ENCODE measurements at regions not wholly inside any gene's neighbourhood (a gene's known extent, or its start where the extent isn't known, plus 50 kb on each side); places are given as distances from the start of the nearest gene placed in this dataset.

DNA sequence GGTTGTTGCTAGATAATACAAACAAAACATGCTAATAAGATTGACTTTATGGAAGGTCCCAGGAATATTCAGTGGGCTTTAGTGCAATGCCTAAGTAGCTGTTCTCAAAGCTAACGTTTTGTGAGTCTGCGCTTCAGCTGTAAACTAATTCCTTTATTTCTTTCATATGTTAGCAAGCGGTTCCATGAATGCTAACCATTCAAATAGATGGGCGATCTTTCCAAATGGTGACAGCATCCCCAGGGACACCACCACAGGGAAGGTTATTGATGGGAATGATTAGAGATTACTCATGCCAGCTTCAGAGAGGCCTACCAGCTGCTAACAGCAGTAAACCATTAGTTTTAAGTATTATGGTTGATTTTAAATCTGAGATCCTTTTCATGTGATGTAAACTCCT is 405.7 kb upstream of the MCTP2 start:
- Histone ChIP-seq H3K27ac (ENCODE audit: low read length) (no peak overlapping the region), H2AFZ (ENCODE audit: low read depth, low read length) (no peak overlapping the region), H3K79me2 (ENCODE audit: insufficient read depth, low read length) (no peaks in the 10 kb centered on the region), H3K36me3 (ENCODE audit: insufficient read depth, low read length) (no peaks in the 10 kb centered on the region), H3K4me2 (ENCODE audit: insufficient read depth, low read length) (no peak overlapping the region), H4K20me1 (ENCODE audit: insufficient read depth, low read length) (no peaks in the 10 kb centered on the region), H3K4me3 (ENCODE audit: low read depth in 1 of 2, low read length in 2 of 2) (no peak overlapping the region), H3K9ac (ENCODE audit: low read depth, low read length) (no peak overlapping the region), H3K4me1 (ENCODE audit: insufficient read depth, low read length) (no peaks in the 10 kb centered on the region), H3K27me3 (ENCODE audit: insufficient read depth, low read length, poor library complexity) (no peaks in the 10 kb centered on the region), H3K9me3 (ENCODE audit: insufficient read depth, low read length, severe bottlenecking) (no peaks in the 10 kb centered on the region)
- no peak for DNase-seq
- TF ChIP-seq, protein P1, sequence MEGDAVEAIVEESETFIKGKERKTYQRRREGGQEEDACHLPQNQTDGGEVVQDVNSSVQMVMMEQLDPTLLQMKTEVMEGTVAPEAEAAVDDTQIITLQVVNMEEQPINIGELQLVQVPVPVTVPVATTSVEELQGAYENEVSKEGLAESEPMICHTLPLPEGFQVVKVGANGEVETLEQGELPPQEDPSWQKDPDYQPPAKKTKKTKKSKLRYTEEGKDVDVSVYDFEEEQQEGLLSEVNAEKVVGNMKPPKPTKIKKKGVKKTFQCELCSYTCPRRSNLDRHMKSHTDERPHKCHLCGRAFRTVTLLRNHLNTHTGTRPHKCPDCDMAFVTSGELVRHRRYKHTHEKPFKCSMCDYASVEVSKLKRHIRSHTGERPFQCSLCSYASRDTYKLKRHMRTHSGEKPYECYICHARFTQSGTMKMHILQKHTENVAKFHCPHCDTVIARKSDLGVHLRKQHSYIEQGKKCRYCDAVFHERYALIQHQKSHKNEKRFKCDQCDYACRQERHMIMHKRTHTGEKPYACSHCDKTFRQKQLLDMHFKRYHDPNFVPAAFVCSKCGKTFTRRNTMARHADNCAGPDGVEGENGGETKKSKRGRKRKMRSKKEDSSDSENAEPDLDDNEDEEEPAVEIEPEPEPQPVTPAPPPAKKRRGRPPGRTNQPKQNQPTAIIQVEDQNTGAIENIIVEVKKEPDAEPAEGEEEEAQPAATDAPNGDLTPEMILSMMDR (IDR thresholded peaks at IDR 0.05; ENCODE audit: borderline replicate concordance, extremely low read depth, low read length, poor library complexity, severe bottlenecking) = no peak
- TF ChIP-seq EZH2 (IDR thresholded peaks at IDR 0.05; ENCODE audit: borderline replicate concordance, low read depth, low read length, severe bottlenecking) = no peak
- no peak for ATAC-seq (ENCODE audit: insufficient read depth, low read depth)

DNA sequence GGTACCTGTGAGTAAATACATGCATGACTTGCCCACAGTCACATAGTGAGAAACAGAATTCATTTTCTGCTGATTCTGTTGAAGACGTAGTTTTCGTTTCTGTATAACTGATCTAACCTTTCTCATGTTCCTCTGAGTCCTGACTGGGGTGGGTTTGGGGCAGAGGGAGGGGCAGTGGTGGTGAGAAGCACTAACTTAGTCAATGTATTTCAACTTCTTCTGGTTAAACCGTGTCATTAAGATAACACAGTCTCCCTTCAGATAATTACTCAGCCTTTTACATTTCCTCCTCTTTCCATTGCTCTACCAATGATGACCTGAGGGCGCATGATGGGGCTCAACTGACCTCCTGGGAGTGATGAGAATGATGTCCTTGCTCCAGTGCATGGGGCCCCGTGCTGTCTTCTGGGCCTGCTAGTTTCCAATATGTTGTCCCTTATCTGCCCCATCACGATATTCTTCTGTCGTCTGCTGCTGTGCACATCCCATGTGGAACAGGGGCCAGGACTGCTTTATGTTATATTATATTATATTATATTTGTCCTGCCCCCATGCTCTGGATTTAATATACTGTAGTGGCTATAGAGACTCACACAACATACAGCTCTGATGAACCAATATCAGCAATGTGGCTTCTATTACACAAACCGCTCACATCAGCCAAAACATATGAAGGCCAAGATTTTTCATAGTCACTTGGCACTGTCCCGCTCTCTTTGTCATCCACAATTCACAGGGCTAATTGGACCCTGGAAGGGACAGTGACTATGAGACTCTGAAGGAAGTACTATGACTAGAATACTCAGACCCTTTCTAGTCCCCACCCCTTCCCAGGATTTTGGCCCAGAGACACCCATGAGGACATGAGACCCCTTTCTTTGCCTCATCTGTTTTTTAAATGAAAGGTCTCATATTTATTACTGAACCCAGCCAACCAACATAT is 407.1 kb upstream of the MCTP2 start:
- DNase-seq = no peak
- H3K79me2 ChIP-seq (ENCODE audit: insufficient read depth, low read length) = no peaks in the 10 kb centered on the region

DNA sequence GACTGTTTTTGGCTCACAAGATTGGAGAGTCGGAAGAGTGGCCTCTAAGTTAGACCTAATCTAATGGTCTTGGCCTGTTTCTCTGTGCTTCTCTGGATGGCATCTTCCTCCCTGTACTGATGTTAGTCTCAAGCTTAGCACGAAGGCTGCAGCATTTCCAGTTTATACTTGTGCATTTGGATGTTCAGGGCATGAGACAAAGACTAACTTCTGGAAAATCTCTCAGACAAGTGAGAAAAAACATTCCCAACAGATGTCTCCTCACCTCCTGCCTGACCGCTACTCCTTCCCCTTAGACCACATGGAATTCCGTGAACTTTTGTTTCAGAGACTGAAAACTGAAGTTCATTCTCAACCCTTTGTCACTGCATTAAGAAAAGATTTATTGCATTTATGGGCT is 410.8 kb upstream of the MCTP2 start:
- H3K27me3 ChIP-seq (ENCODE audit: insufficient read depth, low read length, poor library complexity) = no peaks in the 10 kb centered on the region
- no peak overlapping the region for H3K9ac ChIP-seq (ENCODE audit: low read depth, low read length)
- H3K9me3 ChIP-seq (ENCODE audit: insufficient read depth, low read length, severe bottlenecking) = peaks cover 3% of the 10 kb centered on the region
- H2AFZ ChIP-seq (ENCODE audit: low read depth, low read length) = no peak overlapping the region
- H3K79me2 ChIP-seq (ENCODE audit: insufficient read depth, low read length) = no peaks in the 10 kb centered on the region
- no peaks in the 10 kb centered on the region for H3K36me3 ChIP-seq (ENCODE audit: insufficient read depth, low read length)
- no peak overlapping the region for H3K27ac ChIP-seq (ENCODE audit: low read length)
- ATAC-seq (ENCODE audit: insufficient read depth, low read depth) (no peak), DNase-seq (no peak)
- H3K4me1 ChIP-seq (ENCODE audit: insufficient read depth, low read length) = no peaks in the 10 kb centered on the region
- H3K4me2 ChIP-seq (ENCODE audit: insufficient read depth, low read length) = no peak overlapping the region
- no peak for TF ChIP-seq EZH2 (IDR thresholded peaks at IDR 0.05; ENCODE audit: borderline replicate concordance, low read depth, low read length, severe bottlenecking)
- TF ChIP-seq, protein P1 (IDR thresholded peaks at IDR 0.05; ENCODE audit: borderline replicate concordance, extremely low read depth, low read length, poor library complexity, severe bottlenecking) = no peak
- H4K20me1 ChIP-seq (ENCODE audit: insufficient read depth, low read length) = no peaks in the 10 kb centered on the region
- no peak overlapping the region for H3K4me3 ChIP-seq (ENCODE audit: low read depth in 1 of 2, low read length in 2 of 2)

More for the DNA sequence above, 407.1 kb upstream of the MCTP2 start:
- Histone ChIP-seq H3K27me3 (ENCODE audit: insufficient read depth, low read length, poor library complexity) (no peaks in the 10 kb centered on the region), H3K4me2 (ENCODE audit: insufficient read depth, low read length) (no peak overlapping the region), H3K9me3 (ENCODE audit: insufficient read depth, low read length, severe bottlenecking) (no peaks in the 10 kb centered on the region), H2AFZ (ENCODE audit: low read depth, low read length) (no peak overlapping the region), H3K4me1 (ENCODE audit: insufficient read depth, low read length) (no peaks in the 10 kb centered on the region), H3K27ac (ENCODE audit: low read length) (no peak overlapping the region), H3K9ac (ENCODE audit: low read depth, low read length) (no peak overlapping the region), H3K4me3 (ENCODE audit: low read depth in 1 of 2, low read length in 2 of 2) (no peak overlapping the region), H4K20me1 (ENCODE audit: insufficient read depth, low read length) (no peaks in the 10 kb centered on the region), H3K36me3 (ENCODE audit: insufficient read depth, low read length) (no peaks in the 10 kb centered on the region)
- no peak for ATAC-seq (ENCODE audit: insufficient read depth, low read depth)
- TF ChIP-seq, protein P1 (IDR thresholded peaks at IDR 0.05; ENCODE audit: borderline replicate concordance, extremely low read depth, low read length, poor library complexity, severe bottlenecking) = no peak
- no peak for TF ChIP-seq EZH2 (IDR thresholded peaks at IDR 0.05; ENCODE audit: borderline replicate concordance, low read depth, low read length, severe bottlenecking)
